Peyer's patch (tissue), 4 donors: ENCODE measurements at regions not wholly inside any gene's neighbourhood (a gene's known extent, or its start where the extent isn't known, plus 50 kb on each side); places are given as distances from the start of the nearest gene placed in this dataset.

Experiments used
- POLR2A ChIP-seq, 2 donors: fragments of 450-650 bp; IDR thresholded peaks; one replicate each; pipeline ENCODE4 v1.5.1; 2017; ENCODE audit warnings: antibody characterized with exemption in 2 of 2, mild to moderate bottlenecking in 2 of 2, moderate library complexity in 2 of 2
- TF ChIP-seq, protein P1 (sequence below), 6 experiments: fragments of 450-650 bp in 4 of 6; fragments of 200-600 bp in 2 of 6; sonication (generic) in 1 of 6; IDR thresholded peaks; one replicate each; pipeline ENCODE4 v1.5.1; 2017 to 2019; ENCODE audit warnings: antibody characterized with exemption in 6 of 6, mild to moderate bottlenecking in 3 of 6, moderate library complexity in 1 of 6

DNA sequence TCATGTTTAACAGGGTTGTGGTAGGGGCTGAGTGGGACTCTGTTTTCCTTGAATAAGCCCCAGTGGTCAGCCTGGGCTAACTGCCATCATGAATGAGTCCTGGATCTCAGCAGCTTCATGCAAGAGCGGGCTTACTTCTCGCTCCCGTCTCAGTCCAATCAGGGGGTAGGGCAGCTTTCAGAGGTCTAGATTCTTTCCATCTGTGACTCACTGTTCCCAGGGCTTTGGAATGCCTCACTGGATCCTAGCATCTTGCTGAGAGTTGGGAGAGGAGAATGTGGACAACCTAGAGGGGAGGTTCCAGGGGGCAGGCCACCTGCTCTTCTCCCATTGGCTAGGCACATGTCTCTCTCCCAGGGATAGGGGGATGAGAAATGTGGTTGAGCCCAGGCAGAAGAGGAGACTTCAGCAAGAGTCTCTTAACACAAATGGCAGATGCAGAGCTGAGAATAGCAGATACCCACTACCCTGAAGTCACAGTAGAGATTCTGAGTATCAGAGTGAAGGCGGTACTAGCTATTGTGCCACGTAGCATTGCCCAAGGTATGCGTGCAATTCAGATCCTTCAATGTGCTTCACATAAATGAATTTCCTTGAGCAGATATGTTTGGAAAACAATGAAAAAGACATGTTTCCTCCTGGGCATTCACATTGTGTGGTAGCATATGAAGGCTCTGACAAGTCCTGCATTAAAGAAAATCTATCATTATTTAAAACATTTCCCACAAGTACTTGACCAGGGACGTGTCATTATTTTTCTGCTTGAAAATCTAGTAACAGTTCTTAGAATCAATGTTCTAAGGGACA, 257.7 kb upstream of the PROK2 start:
- TF ChIP-seq, protein P1, sequence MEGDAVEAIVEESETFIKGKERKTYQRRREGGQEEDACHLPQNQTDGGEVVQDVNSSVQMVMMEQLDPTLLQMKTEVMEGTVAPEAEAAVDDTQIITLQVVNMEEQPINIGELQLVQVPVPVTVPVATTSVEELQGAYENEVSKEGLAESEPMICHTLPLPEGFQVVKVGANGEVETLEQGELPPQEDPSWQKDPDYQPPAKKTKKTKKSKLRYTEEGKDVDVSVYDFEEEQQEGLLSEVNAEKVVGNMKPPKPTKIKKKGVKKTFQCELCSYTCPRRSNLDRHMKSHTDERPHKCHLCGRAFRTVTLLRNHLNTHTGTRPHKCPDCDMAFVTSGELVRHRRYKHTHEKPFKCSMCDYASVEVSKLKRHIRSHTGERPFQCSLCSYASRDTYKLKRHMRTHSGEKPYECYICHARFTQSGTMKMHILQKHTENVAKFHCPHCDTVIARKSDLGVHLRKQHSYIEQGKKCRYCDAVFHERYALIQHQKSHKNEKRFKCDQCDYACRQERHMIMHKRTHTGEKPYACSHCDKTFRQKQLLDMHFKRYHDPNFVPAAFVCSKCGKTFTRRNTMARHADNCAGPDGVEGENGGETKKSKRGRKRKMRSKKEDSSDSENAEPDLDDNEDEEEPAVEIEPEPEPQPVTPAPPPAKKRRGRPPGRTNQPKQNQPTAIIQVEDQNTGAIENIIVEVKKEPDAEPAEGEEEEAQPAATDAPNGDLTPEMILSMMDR (IDR thresholded peaks at IDR 0.05) = no peak
- TF ChIP-seq POLR2A (IDR thresholded peaks at IDR 0.05) = no peak
